ENCODE measurements at regions not wholly inside any gene's neighbourhood (a gene's known extent, or its start where the extent isn't known, plus 50 kb on each side); places are given as distances from the start of the nearest gene placed in this dataset.

DNA sequence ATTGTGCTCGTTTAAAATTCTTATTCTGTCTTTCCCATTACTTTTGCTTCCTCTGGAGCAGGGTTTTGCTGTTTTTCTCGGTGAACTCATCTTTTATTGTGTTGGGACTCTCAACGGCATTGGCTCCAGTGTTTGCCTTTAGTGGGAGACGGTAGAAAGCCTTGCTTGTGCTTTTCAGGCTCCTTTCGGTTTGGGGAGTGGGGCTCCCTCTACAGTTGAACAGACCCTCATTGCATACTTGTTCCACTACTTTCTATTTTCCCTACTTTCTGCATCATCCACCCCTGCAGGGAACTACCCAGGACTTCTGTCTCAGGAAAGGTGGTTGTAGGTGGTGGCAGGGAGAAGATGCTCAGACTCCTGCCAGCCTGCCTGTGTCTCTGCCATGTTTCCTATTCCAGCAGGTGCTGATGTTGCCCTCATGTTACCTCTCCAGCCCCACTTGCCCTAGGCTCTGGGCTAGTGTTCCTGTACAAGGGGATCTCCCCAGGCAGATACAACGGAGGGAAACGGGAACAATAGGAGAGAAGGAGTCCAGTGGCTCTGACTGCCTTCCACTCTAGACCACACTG lies 68.5 kb upstream of the ZBTB18 start:
- no peak for DNase-seq (ENCODE audit: low read depth in 1 of 2, low spot score in 1 of 2)
- Histone ChIP-seq H3K4me3 (replicated peaks; ENCODE audit: insufficient read depth, low read length) (no peak overlapping the region), H3K27me3 (ENCODE audit: insufficient read depth, poor library complexity, severe bottlenecking) (no peaks in the 10 kb centered on the region), H3K27ac (replicated peaks) (no peak overlapping the region)
- TF ChIP-seq, protein P1, sequence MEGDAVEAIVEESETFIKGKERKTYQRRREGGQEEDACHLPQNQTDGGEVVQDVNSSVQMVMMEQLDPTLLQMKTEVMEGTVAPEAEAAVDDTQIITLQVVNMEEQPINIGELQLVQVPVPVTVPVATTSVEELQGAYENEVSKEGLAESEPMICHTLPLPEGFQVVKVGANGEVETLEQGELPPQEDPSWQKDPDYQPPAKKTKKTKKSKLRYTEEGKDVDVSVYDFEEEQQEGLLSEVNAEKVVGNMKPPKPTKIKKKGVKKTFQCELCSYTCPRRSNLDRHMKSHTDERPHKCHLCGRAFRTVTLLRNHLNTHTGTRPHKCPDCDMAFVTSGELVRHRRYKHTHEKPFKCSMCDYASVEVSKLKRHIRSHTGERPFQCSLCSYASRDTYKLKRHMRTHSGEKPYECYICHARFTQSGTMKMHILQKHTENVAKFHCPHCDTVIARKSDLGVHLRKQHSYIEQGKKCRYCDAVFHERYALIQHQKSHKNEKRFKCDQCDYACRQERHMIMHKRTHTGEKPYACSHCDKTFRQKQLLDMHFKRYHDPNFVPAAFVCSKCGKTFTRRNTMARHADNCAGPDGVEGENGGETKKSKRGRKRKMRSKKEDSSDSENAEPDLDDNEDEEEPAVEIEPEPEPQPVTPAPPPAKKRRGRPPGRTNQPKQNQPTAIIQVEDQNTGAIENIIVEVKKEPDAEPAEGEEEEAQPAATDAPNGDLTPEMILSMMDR (IDR thresholded peaks at IDR 0.05; ENCODE audit: insufficient read depth, low read length): no peak
- no peak for TF ChIP-seq POLR2AphosphoS5 (IDR thresholded peaks at IDR 0.05; ENCODE audit: low read depth)
- TF ChIP-seq GABPA (IDR thresholded peaks at IDR 0.05; ENCODE audit: low read depth): no peak
- no peak for TF ChIP-seq SPI1 (IDR thresholded peaks at IDR 0.05; ENCODE audit: borderline replicate concordance, low read depth)
- TF ChIP-seq, protein P2, sequence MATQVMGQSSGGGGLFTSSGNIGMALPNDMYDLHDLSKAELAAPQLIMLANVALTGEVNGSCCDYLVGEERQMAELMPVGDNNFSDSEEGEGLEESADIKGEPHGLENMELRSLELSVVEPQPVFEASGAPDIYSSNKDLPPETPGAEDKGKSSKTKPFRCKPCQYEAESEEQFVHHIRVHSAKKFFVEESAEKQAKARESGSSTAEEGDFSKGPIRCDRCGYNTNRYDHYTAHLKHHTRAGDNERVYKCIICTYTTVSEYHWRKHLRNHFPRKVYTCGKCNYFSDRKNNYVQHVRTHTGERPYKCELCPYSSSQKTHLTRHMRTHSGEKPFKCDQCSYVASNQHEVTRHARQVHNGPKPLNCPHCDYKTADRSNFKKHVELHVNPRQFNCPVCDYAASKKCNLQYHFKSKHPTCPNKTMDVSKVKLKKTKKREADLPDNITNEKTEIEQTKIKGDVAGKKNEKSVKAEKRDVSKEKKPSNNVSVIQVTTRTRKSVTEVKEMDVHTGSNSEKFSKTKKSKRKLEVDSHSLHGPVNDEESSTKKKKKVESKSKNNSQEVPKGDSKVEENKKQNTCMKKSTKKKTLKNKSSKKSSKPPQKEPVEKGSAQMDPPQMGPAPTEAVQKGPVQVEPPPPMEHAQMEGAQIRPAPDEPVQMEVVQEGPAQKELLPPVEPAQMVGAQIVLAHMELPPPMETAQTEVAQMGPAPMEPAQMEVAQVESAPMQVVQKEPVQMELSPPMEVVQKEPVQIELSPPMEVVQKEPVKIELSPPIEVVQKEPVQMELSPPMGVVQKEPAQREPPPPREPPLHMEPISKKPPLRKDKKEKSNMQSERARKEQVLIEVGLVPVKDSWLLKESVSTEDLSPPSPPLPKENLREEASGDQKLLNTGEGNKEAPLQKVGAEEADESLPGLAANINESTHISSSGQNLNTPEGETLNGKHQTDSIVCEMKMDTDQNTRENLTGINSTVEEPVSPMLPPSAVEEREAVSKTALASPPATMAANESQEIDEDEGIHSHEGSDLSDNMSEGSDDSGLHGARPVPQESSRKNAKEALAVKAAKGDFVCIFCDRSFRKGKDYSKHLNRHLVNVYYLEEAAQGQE (IDR thresholded peaks at IDR 0.05; ENCODE audit: insufficient replicate concordance, low read depth): no peak

DNA sequence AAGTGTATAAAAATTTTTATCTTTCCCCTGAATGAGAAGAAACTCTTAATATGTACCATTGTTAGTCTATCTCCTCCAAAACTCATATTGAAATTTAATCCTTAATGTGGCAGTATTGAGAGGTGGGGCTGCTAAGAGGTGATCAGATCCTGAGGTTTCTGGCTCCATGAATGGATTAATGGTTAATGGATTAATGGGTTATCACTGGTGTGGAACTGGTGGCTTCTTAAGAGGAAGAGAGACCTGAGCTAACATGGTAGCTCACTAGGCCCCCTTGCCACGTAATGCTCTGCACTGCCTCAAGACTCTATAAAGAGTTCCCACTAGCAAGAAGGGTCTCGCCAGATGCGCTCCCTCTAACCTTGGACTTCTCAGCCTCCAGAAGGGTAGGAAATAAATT lies 70.6 kb upstream of the ZBTB18 start:
- no peak overlapping the region for H3K4me3 ChIP-seq (replicated peaks; ENCODE audit: insufficient read depth, low read length)
- H3K27me3 ChIP-seq (ENCODE audit: insufficient read depth, poor library complexity, severe bottlenecking): no peaks in the 10 kb centered on the region
- TF ChIP-seq, protein P2 (IDR thresholded peaks at IDR 0.05; ENCODE audit: insufficient replicate concordance, low read depth): no peak
- TF ChIP-seq, protein P1 (IDR thresholded peaks at IDR 0.05; ENCODE audit: insufficient read depth, low read length): no peak
- TF ChIP-seq POLR2AphosphoS5 (IDR thresholded peaks at IDR 0.05; ENCODE audit: low read depth) (no peak), SPI1 (IDR thresholded peaks at IDR 0.05; ENCODE audit: borderline replicate concordance, low read depth) (no peak), GABPA (IDR thresholded peaks at IDR 0.05; ENCODE audit: low read depth) (no peak)
- no peak for DNase-seq (ENCODE audit: low read depth in 1 of 2, low spot score in 1 of 2)
- no peak overlapping the region for H3K27ac ChIP-seq (replicated peaks)

DNA sequence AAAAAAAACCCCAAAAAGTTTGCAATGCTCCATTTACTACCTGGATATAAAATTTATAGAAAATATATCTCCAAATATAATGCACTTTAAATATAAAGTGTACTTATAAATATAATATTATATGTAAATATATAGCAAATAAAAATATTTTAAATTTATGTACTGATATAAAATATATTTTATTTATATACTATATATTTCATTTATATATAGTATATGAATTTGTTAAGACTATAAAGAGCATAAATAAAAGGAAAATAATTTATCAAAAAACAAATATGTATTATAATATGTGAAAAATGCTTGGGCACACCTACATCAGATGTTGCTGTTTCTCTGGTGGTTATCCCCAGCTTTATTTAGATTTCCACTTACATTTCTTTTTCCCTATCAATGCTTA lies 71.0 kb upstream of the ZBTB18 start:
- H3K27me3 ChIP-seq (ENCODE audit: insufficient read depth, poor library complexity, severe bottlenecking): no peaks in the 10 kb centered on the region
- no peak overlapping the region for H3K27ac ChIP-seq (replicated peaks)
- DNase-seq (ENCODE audit: low read depth in 1 of 2, low spot score in 1 of 2): no peak
- H3K4me3 ChIP-seq (replicated peaks; ENCODE audit: insufficient read depth, low read length): no peak overlapping the region
- TF ChIP-seq, protein P1 (IDR thresholded peaks at IDR 0.05; ENCODE audit: insufficient read depth, low read length): no peak
- TF ChIP-seq GABPA (IDR thresholded peaks at IDR 0.05; ENCODE audit: low read depth) (no peak), POLR2AphosphoS5 (IDR thresholded peaks at IDR 0.05; ENCODE audit: low read depth) (no peak), SPI1 (IDR thresholded peaks at IDR 0.05; ENCODE audit: borderline replicate concordance, low read depth) (no peak)
- TF ChIP-seq, protein P2 (IDR thresholded peaks at IDR 0.05; ENCODE audit: insufficient replicate concordance, low read depth): no peak

All from HL-60 (cell line).